ENCODE measurements at regions not wholly inside any gene's neighbourhood (a gene's known extent, or its start where the extent isn't known, plus 50 kb on each side); places are given as distances from the start of the nearest gene placed in this dataset.

GRCh38 chr20:57867181-57867803, 157.5 kb upstream of the PMEPA1 start:
- H3K9ac ChIP-seq (ENCODE audit: low read length) = no peak overlapping the region
- no peaks in the 10 kb centered on the region for H3K27me3 ChIP-seq (ENCODE audit: control insufficient read depth, insufficient read depth, low read length)
- H3K36me3 ChIP-seq (ENCODE audit: control insufficient read depth, low read depth, low read length) = no peaks in the 10 kb centered on the region
- H3K27ac ChIP-seq (ENCODE audit: low read length) = no peak overlapping the region
- H3K4me3 ChIP-seq (ENCODE audit: low read length) = no peak overlapping the region
- peaks cover 11% of the 10 kb centered on the region for H3K4me1 ChIP-seq (ENCODE audit: control insufficient read depth, low read depth, low read length)
- H3K9me3 ChIP-seq (ENCODE audit: control insufficient read depth, low read depth, low read length) = no peaks in the 10 kb centered on the region

GRCh38 chr20:57866250-57867106, 156.7 kb upstream of the PMEPA1 start:
- Histone ChIP-seq H3K9ac (ENCODE audit: low read length) (no peak overlapping the region), H3K9me3 (ENCODE audit: control insufficient read depth, low read depth, low read length) (no peaks in the 10 kb centered on the region), H3K4me3 (ENCODE audit: low read length) (no peak overlapping the region), H3K27ac (ENCODE audit: low read length) (no peak overlapping the region), H3K4me1 (ENCODE audit: control insufficient read depth, low read depth, low read length) (peaks cover 11% of the 10 kb centered on the region), H3K27me3 (ENCODE audit: control insufficient read depth, insufficient read depth, low read length) (no peaks in the 10 kb centered on the region), H3K36me3 (ENCODE audit: control insufficient read depth, low read depth, low read length) (no peaks in the 10 kb centered on the region)

GRCh38 chr20:57865266-57865665, 155.5 kb upstream of the PMEPA1 start:
- no peaks in the 10 kb centered on the region for H3K36me3 ChIP-seq (ENCODE audit: control insufficient read depth, low read depth, low read length)
- H3K27me3 ChIP-seq (ENCODE audit: control insufficient read depth, insufficient read depth, low read length) = no peaks in the 10 kb centered on the region
- no peak overlapping the region for H3K4me3 ChIP-seq (ENCODE audit: low read length)
- no peaks in the 10 kb centered on the region for H3K9me3 ChIP-seq (ENCODE audit: control insufficient read depth, low read depth, low read length)
- H3K9ac ChIP-seq (ENCODE audit: low read length) = no peak overlapping the region
- H3K27ac ChIP-seq (ENCODE audit: low read length) = no peak overlapping the region
- peaks cover 11% of the 10 kb centered on the region for H3K4me1 ChIP-seq (ENCODE audit: control insufficient read depth, low read depth, low read length)

- H3K4me3 ChIP-seq (ENCODE audit: low read length) = no peak overlapping the region
- no peak overlapping the region for H3K9ac ChIP-seq (ENCODE audit: low read length)
- no peaks in the 10 kb centered on the region for H3K36me3 ChIP-seq (ENCODE audit: control insufficient read depth, low read depth, low read length)
- no peaks in the 10 kb centered on the region for H3K27me3 ChIP-seq (ENCODE audit: control insufficient read depth, insufficient read depth, low read length)
- no peaks in the 10 kb centered on the region for H3K9me3 ChIP-seq (ENCODE audit: control insufficient read depth, low read depth, low read length)
- H3K27ac ChIP-seq (ENCODE audit: low read length) = no peak overlapping the region
- no peaks in the 10 kb centered on the region for H3K4me1 ChIP-seq (ENCODE audit: control insufficient read depth, low read depth, low read length)
These were observed 150.8 kb upstream of the PMEPA1 start for GRCh38 chr20:57860576-57860975.

GRCh38 chr20:57857969-57858368, 148.2 kb upstream of the PMEPA1 start:
- Histone ChIP-seq H3K27me3 (ENCODE audit: control insufficient read depth, insufficient read depth, low read length) (no peaks in the 10 kb centered on the region), H3K27ac (ENCODE audit: low read length) (no peak overlapping the region), H3K36me3 (ENCODE audit: control insufficient read depth, low read depth, low read length) (no peaks in the 10 kb centered on the region), H3K9ac (ENCODE audit: low read length) (no peak overlapping the region), H3K4me3 (ENCODE audit: low read length) (no peak overlapping the region), H3K4me1 (ENCODE audit: control insufficient read depth, low read depth, low read length) (no peaks in the 10 kb centered on the region), H3K9me3 (ENCODE audit: control insufficient read depth, low read depth, low read length) (no peaks in the 10 kb centered on the region)

GRCh38 chr20:57857118-57857517, 147.3 kb upstream of the PMEPA1 start:
- H3K4me3 ChIP-seq (ENCODE audit: low read length) = no peak overlapping the region
- H3K9me3 ChIP-seq (ENCODE audit: control insufficient read depth, low read depth, low read length) = no peaks in the 10 kb centered on the region
- H3K27me3 ChIP-seq (ENCODE audit: control insufficient read depth, insufficient read depth, low read length) = no peaks in the 10 kb centered on the region
- H3K27ac ChIP-seq (ENCODE audit: low read length) = no peak overlapping the region
- no peaks in the 10 kb centered on the region for H3K4me1 ChIP-seq (ENCODE audit: control insufficient read depth, low read depth, low read length)
- H3K36me3 ChIP-seq (ENCODE audit: control insufficient read depth, low read depth, low read length) = no peaks in the 10 kb centered on the region
- no peak overlapping the region for H3K9ac ChIP-seq (ENCODE audit: low read length)

GRCh38 chr20:57856658-57857057, 146.8 kb upstream of the PMEPA1 start:
- Histone ChIP-seq H3K4me3 (ENCODE audit: low read length) (no peak overlapping the region), H3K4me1 (ENCODE audit: control insufficient read depth, low read depth, low read length) (no peaks in the 10 kb centered on the region), H3K27me3 (ENCODE audit: control insufficient read depth, insufficient read depth, low read length) (no peaks in the 10 kb centered on the region), H3K9ac (ENCODE audit: low read length) (no peak overlapping the region), H3K27ac (ENCODE audit: low read length) (no peak overlapping the region), H3K9me3 (ENCODE audit: control insufficient read depth, low read depth, low read length) (no peaks in the 10 kb centered on the region), H3K36me3 (ENCODE audit: control insufficient read depth, low read depth, low read length) (no peaks in the 10 kb centered on the region)

- Histone ChIP-seq H3K27me3 (ENCODE audit: control insufficient read depth, insufficient read depth, low read length) (no peaks in the 10 kb centered on the region), H3K36me3 (ENCODE audit: control insufficient read depth, low read depth, low read length) (no peaks in the 10 kb centered on the region), H3K9ac (ENCODE audit: low read length) (no peak overlapping the region), H3K4me3 (ENCODE audit: low read length) (no peak overlapping the region), H3K4me1 (ENCODE audit: control insufficient read depth, low read depth, low read length) (no peaks in the 10 kb centered on the region), H3K9me3 (ENCODE audit: control insufficient read depth, low read depth, low read length) (no peaks in the 10 kb centered on the region), H3K27ac (ENCODE audit: low read length) (no peak overlapping the region)
These were observed 142.0 kb upstream of the PMEPA1 start for GRCh38 chr20:57851796-57852195.

GRCh38 chr20:57851025-57851682, 141.3 kb upstream of the PMEPA1 start:
- Histone ChIP-seq H3K9me3 (ENCODE audit: control insufficient read depth, low read depth, low read length) (no peaks in the 10 kb centered on the region), H3K4me3 (ENCODE audit: low read length) (no peak overlapping the region), H3K4me1 (ENCODE audit: control insufficient read depth, low read depth, low read length) (no peaks in the 10 kb centered on the region), H3K27ac (ENCODE audit: low read length) (no peak overlapping the region), H3K27me3 (ENCODE audit: control insufficient read depth, insufficient read depth, low read length) (no peaks in the 10 kb centered on the region), H3K36me3 (ENCODE audit: control insufficient read depth, low read depth, low read length) (no peaks in the 10 kb centered on the region), H3K9ac (ENCODE audit: low read length) (no peak overlapping the region)

- H3K27me3 ChIP-seq (ENCODE audit: control insufficient read depth, insufficient read depth, low read length) = no peaks in the 10 kb centered on the region
- no peaks in the 10 kb centered on the region for H3K4me1 ChIP-seq (ENCODE audit: control insufficient read depth, low read depth, low read length)
- H3K27ac ChIP-seq (ENCODE audit: low read length) = no peak overlapping the region
- no peak overlapping the region for H3K9ac ChIP-seq (ENCODE audit: low read length)
- no peaks in the 10 kb centered on the region for H3K36me3 ChIP-seq (ENCODE audit: control insufficient read depth, low read depth, low read length)
- H3K4me3 ChIP-seq (ENCODE audit: low read length) = no peak overlapping the region
- no peaks in the 10 kb centered on the region for H3K9me3 ChIP-seq (ENCODE audit: control insufficient read depth, low read depth, low read length)
These were observed 139.9 kb upstream of the PMEPA1 start for GRCh38 chr20:57849521-57850215.

- no peaks in the 10 kb centered on the region for H3K9me3 ChIP-seq (ENCODE audit: control insufficient read depth, low read depth, low read length)
- H3K27me3 ChIP-seq (ENCODE audit: control insufficient read depth, insufficient read depth, low read length) = no peaks in the 10 kb centered on the region
- H3K27ac ChIP-seq (ENCODE audit: low read length) = no peak overlapping the region
- H3K4me1 ChIP-seq (ENCODE audit: control insufficient read depth, low read depth, low read length) = no peaks in the 10 kb centered on the region
- H3K9ac ChIP-seq (ENCODE audit: low read length) = no peak overlapping the region
- no peak overlapping the region for H3K4me3 ChIP-seq (ENCODE audit: low read length)
- H3K36me3 ChIP-seq (ENCODE audit: control insufficient read depth, low read depth, low read length) = no peaks in the 10 kb centered on the region
These were observed 139.3 kb upstream of the PMEPA1 start for GRCh38 chr20:57849121-57849520.
